OCI-LY7 (cell line): ENCODE measurements at regions not wholly inside any gene's neighbourhood (a gene's known extent, or its start where the extent isn't known, plus 50 kb on each side); places are given as distances from the start of the nearest gene placed in this dataset.

Source experiments
- BruUV-seq: library from RNA; stranded (reverse); fragments of 400-500 nt; replicated peaks from 2 replicates; lab custom pipeline; 2021; lab: Mats Ljungman, UMichigan
- CTCF ChIA-PET: fragments of 300-600 bp; sonication (Branson Sonifier 250); formaldehyde crosslinking; loops from one replicate; lab custom pipeline; 2022; ENCODE audit warnings: antibody characterized with exemption; ENCODE audit not compliant: unreplicated experiment; lab: Charles Lee
- POLR2A ChIA-PET: fragments of 300-600 bp; sonication (Branson Sonifier 250); formaldehyde crosslinking; loops from one replicate; lab custom pipeline; 2022; ENCODE audit warnings: antibody characterized with exemption; lab: Charles Lee
- DNase-seq: peaks from one replicate; pipeline ENCODE4 v3.0.0-alpha.2; 2015; ENCODE audit warnings: low spot score
- H2AFZ ChIP-seq: fragments of 200-600 bp; sonication (generic), shearing (Covaris generic); 2 replicates; pipeline ENCODE4 v1.6.1; 2014; ENCODE audit warnings: mild to moderate bottlenecking, antibody characterized with exemption, low read length, moderate library complexity
- H3K27ac ChIP-seq: fragments of 200-600 bp; sonication (generic); 2 replicates; pipeline ENCODE4 v1.5.1; 2014; ENCODE audit warnings: mixed run types, low read depth, mild to moderate bottlenecking, moderate library complexity, low read length, inconsistent platforms; ENCODE audit not compliant: poor library complexity, severe bottlenecking
- H3K36me3 ChIP-seq: fragments of 200-600 bp; sonication (generic); 2 replicates; pipeline ENCODE4 v1.6.1; 2014; ENCODE audit warnings: mild to moderate bottlenecking, antibody characterized with exemption, low read length, moderate library complexity, mixed read lengths; ENCODE audit not compliant: insufficient read depth
- H3K4me1 ChIP-seq: fragments of 200-600 bp; sonication (generic); 2 replicates; pipeline ENCODE4 v1.5.1; 2014; ENCODE audit warnings: mild to moderate bottlenecking, low read length; ENCODE audit not compliant: insufficient read depth, poor library complexity, severe bottlenecking
- H3K4me2 ChIP-seq: fragments of 200-600 bp; sonication (generic); 2 replicates; pipeline ENCODE4 v1.6.1; 2014; ENCODE audit warnings: mild to moderate bottlenecking, low read length
- H3K4me3 ChIP-seq: fragments of 200-600 bp; sonication (generic); 2 replicates; pipeline ENCODE4 v1.5.1; 2014; ENCODE audit warnings: mild to moderate bottlenecking, low read depth, low read length; ENCODE audit not compliant: poor library complexity, severe bottlenecking
- H3K79me2 ChIP-seq: fragments of 200-600 bp; sonication (generic); 2 replicates; pipeline ENCODE4 v1.6.1; 2016; ENCODE audit warnings: low read depth, mild to moderate bottlenecking, low read length, moderate library complexity, mixed read lengths; ENCODE audit not compliant: insufficient read depth
- H3K9me2 ChIP-seq: fragments of 200-600 bp; sonication (generic); 2 replicates; pipeline ENCODE4 v1.6.1; 2016; ENCODE audit warnings: mild to moderate bottlenecking, low read length, mixed read lengths; ENCODE audit not compliant: insufficient read depth
- H3K9me3 ChIP-seq: fragments of 200-600 bp; sonication (generic); 2 replicates; pipeline ENCODE4 v1.6.1; 2014; ENCODE audit warnings: mild to moderate bottlenecking, mixed run types, low read length, mixed read lengths
- H4K20me1 ChIP-seq: fragments of 200-600 bp; sonication (generic); 2 replicates; pipeline ENCODE4 v1.6.1; 2014; ENCODE audit warnings: mild to moderate bottlenecking, antibody characterized with exemption, low read length, moderate library complexity, mixed read lengths; ENCODE audit not compliant: insufficient read depth
- EZH2phosphoT487 ChIP-seq: fragments of 200-600 bp; sonication (generic); IDR thresholded peaks from 2 replicates; pipeline ENCODE4 v1.6.1; 2018; ENCODE audit warnings: low read depth, borderline replicate concordance, mild to moderate bottlenecking, mixed run types, antibody characterized with exemption, low read length, moderate library complexity, mixed read lengths
- intact Hi-C: fragments of 100-400 bp; cut with micrococcal nuclease; formaldehyde crosslinking; loops from one replicate; pipeline ENCODE4 v1.10.0; 2022; ENCODE audit not compliant: unreplicated experiment
- TF ChIP-seq, protein P1 (sequence below): fragments of 200-600 bp; sonication (generic); conservative IDR thresholded peaks from 2 replicates; pipeline ENCODE4 v1.5.1; 2014; ENCODE audit warnings: mild to moderate bottlenecking, antibody characterized with exemption, low read length, moderate library complexity, mixed read lengths

DNA sequence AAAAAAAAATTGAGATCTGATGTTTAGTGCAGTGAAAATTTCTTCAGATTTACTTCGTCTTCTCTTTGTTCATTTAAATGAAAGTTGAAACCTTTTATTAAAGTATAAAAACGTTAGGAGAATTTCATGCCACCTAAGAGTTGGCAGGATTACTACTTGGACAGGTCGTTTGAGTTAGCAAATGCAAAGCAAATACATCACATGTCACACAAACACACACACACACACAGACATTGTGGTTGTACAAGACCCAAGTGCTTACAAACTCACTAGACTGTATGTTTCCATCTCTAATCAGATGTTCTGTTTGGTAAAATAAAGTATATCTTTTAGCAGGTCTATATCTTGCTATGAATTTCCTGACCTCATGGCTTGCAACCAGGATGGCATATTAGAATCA is 185.6 kb upstream of the COX10 start:
- TF ChIP-seq, protein P1, sequence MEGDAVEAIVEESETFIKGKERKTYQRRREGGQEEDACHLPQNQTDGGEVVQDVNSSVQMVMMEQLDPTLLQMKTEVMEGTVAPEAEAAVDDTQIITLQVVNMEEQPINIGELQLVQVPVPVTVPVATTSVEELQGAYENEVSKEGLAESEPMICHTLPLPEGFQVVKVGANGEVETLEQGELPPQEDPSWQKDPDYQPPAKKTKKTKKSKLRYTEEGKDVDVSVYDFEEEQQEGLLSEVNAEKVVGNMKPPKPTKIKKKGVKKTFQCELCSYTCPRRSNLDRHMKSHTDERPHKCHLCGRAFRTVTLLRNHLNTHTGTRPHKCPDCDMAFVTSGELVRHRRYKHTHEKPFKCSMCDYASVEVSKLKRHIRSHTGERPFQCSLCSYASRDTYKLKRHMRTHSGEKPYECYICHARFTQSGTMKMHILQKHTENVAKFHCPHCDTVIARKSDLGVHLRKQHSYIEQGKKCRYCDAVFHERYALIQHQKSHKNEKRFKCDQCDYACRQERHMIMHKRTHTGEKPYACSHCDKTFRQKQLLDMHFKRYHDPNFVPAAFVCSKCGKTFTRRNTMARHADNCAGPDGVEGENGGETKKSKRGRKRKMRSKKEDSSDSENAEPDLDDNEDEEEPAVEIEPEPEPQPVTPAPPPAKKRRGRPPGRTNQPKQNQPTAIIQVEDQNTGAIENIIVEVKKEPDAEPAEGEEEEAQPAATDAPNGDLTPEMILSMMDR, result no peak
- TF ChIP-seq EZH2phosphoT487, result no peak
- no peak for DNase-seq
- no TSS peak for BruUV-seq
- intact Hi-C loops, result no loop called here
- ChIA-PET CTCF (no interaction called here), POLR2A (no interaction called here)
- Histone ChIP-seq H2AFZ (no peak overlapping the region), H3K27ac (no peak overlapping the region), H4K20me1 (no peaks in the 10 kb centered on the region), H3K36me3 (no peaks in the 10 kb centered on the region), H3K9me3 (no peaks in the 10 kb centered on the region), H3K4me2 (no peak overlapping the region), H3K4me1 (no peaks in the 10 kb centered on the region), H3K79me2 (no peaks in the 10 kb centered on the region), H3K4me3 (no peak overlapping the region), H3K9me2 (no peaks in the 10 kb centered on the region)

DNA sequence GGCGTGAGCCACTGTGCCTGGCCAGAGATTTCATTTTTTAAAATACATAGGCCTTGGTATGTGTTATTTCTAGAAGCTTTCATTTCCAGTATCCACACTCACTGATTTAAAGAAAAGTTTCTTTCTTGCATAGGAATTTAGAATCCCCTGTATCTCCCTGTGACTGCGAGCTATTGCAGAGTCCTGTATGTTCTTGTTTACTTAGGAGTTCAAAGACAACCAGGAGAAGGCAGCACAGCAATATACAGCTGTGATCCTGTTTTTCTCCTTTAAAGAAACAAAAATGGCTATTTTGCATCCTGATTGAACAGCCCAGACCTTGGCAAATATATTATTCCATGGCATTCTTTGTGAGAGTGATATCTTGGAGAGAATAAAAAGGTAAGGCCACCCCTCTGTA is 185.0 kb upstream of the COX10 start:
- no peak for DNase-seq
- Histone ChIP-seq H3K4me3 (no peak overlapping the region), H3K4me1 (no peaks in the 10 kb centered on the region), H3K9me3 (no peaks in the 10 kb centered on the region), H3K27ac (no peak overlapping the region), H2AFZ (no peak overlapping the region), H3K79me2 (no peaks in the 10 kb centered on the region), H3K36me3 (no peaks in the 10 kb centered on the region), H4K20me1 (no peaks in the 10 kb centered on the region), H3K4me2 (no peak overlapping the region), H3K9me2 (no peaks in the 10 kb centered on the region)
- no TSS peak for BruUV-seq
- TF ChIP-seq, protein P1, result no peak
- TF ChIP-seq EZH2phosphoT487, result no peak
- ChIA-PET CTCF (no interaction called here), POLR2A (no interaction called here)
- intact Hi-C loops, result no loop called here

DNA sequence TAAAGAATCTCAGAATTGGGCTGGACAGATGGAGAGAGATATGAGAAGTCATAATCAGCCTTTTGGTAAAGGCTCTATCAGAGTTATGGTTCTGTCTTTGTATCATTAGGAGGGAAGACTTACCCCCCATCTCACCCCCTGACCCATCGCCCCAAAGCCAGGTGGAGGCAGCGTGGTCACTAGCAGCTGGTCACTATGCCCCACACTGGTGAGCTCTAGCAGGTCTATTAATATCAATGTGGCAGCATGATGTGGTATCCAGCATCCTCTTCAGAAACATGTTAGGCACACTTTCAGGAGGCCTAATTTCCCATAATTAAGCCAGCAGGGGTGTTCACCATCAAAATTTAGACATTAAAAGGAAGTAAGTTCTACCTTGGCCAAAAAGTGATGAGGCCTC is 183.8 kb upstream of the COX10 start:
- no peak overlapping the region for H3K27ac ChIP-seq
- no peak overlapping the region for H3K4me2 ChIP-seq
- H3K36me3 ChIP-seq, result no peaks in the 10 kb centered on the region
- no peaks in the 10 kb centered on the region for H3K9me2 ChIP-seq
- H3K79me2 ChIP-seq, result no peaks in the 10 kb centered on the region
- DNase-seq, result no peak
- H4K20me1 ChIP-seq, result no peaks in the 10 kb centered on the region
- intact Hi-C loops, result no loop called here
- POLR2A ChIA-PET, result no interaction called here
- H3K9me3 ChIP-seq, result no peaks in the 10 kb centered on the region
- H2AFZ ChIP-seq, result no peak overlapping the region
- no peak overlapping the region for H3K4me3 ChIP-seq
- no TSS peak for BruUV-seq
- CTCF ChIA-PET, result no interaction called here
- no peaks in the 10 kb centered on the region for H3K4me1 ChIP-seq
- TF ChIP-seq, protein P1, result no peak
- TF ChIP-seq EZH2phosphoT487, result no peak
